ENCODE measurements at regions not wholly inside any gene's neighbourhood (a gene's known extent, or its start where the extent isn't known, plus 50 kb on each side); places are given as distances from the start of the nearest gene placed in this dataset.

DNA sequence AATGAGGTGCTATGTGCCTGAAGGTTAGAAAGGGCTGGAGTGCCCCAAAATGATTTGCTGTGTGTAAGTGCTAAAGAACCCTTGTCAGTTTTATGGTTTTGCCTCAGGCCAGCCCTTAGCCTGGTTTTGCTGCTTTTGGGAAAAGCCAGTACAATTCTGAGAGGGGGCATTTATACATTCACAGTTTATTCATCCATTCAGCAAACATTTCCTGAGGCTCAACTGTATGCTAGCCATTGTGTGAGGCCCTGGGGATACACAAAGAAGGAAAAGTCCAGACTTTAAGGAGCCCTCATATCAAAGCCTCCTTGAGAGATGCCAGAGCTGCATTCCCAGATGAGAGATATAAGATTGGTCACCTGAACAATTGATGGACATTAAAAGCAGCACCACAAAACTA is 115.2 kb upstream of the PLCXD3 start:
- TF ChIP-seq, protein P1, sequence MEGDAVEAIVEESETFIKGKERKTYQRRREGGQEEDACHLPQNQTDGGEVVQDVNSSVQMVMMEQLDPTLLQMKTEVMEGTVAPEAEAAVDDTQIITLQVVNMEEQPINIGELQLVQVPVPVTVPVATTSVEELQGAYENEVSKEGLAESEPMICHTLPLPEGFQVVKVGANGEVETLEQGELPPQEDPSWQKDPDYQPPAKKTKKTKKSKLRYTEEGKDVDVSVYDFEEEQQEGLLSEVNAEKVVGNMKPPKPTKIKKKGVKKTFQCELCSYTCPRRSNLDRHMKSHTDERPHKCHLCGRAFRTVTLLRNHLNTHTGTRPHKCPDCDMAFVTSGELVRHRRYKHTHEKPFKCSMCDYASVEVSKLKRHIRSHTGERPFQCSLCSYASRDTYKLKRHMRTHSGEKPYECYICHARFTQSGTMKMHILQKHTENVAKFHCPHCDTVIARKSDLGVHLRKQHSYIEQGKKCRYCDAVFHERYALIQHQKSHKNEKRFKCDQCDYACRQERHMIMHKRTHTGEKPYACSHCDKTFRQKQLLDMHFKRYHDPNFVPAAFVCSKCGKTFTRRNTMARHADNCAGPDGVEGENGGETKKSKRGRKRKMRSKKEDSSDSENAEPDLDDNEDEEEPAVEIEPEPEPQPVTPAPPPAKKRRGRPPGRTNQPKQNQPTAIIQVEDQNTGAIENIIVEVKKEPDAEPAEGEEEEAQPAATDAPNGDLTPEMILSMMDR (IDR thresholded peaks at IDR 0.05), result no peak
- no peak for TF ChIP-seq POLR2AphosphoS5 (IDR thresholded peaks at IDR 0.05)
- no peak for TF ChIP-seq POLR2A (IDR thresholded peaks at IDR 0.05)
- TF ChIP-seq EP300 (IDR thresholded peaks at IDR 0.05), result no peak

Measured in upper lobe of left lung (tissue), 4 donors.